Activated CD8-positive, alpha-beta memory T cell treated with anti-CD3 and anti-CD28 coated beads, Interleukin-2, amount 50 U/mL, for 24 hours (primary cell): ENCODE measurements at regions not wholly inside any gene's neighbourhood (a gene's known extent, or its start where the extent isn't known, plus 50 kb on each side); places are given as distances from the start of the nearest gene placed in this dataset.

ENCODE experiments used
- DNase-seq: peaks from one replicate; pipeline ENCODE4 v3.0.0-alpha.2; 2020; ENCODE audit errors: extremely low read depth

GRCh38 chr13:34002141-34002540 is 184.2 kb downstream of the RFC3 start:
- DNase-seq, result no peak

DNA sequence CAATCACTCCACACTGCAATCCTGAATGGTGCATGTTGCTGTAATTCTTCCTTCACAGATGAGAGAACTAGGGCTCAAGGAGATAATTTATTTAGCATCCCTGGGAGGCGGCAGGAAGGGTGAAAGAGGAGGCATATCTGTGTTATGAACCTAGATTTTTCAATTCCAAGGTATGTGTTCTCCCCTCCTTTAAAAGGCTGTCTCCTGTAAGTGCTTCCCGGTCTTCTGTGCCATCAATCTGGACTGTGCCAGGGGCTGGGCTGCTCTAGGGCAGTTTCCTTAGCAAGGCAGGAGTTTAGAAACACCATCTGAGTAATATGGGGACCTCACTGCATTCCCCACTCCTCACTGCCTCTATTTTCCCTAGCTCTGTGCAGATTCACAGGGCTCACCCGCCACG is 185.0 kb downstream of the RFC3 start:
- DNase-seq, result no peak

DNA sequence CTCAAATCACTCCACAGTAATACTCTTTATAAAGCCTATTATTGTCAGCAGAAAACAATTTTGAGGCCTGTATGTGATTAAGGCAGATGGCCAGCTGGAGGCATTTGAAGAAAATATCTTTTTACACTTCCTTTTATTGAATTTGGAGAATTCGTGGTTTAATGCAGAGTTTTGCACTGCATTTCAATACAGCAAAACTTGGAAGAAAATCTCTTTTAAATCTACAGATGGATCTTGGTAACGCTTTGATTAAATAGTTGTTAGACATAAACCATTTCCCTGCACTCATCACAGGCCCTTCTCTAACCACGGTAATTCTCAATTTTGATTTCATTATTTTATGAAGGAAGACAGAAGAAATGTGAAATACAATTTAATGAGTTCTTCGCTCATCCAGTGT is 185.7 kb downstream of the RFC3 start:
- DNase-seq, result no peak

- no peak for DNase-seq
Measured at GRCh38 chr13:34004676-34005075, 186.7 kb downstream of the RFC3 start.

GRCh38 chr13:34006011-34006410 is 188.1 kb downstream of the RFC3 start:
- DNase-seq, result no peak

DNA sequence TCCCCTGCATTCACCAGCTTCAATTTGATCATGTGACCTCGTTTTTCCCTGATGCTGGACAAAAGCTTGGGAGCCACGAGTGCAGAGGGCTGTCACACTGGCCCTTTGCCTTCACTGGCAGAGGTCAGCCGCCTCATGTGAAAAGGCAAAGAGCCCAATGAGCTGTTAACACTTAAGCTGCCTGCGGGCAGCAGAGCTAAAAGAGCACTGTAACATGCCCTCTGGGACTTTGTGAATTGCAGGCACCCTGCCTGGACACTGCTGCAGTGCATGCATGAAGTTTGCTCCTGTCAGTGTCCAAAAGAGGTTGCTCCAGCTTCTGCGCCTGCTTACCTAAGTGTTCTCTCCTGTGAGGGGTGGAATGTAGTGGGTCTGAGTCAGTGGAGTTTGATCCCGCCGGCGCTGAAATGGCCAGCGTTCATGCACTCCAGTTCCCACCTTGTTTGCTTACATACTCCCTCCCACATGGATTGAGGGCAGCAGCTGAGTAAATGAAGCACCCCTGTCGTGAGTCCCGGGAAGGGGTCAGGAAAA is 193.7 kb downstream of the RFC3 start:
- no peak for DNase-seq

DNA sequence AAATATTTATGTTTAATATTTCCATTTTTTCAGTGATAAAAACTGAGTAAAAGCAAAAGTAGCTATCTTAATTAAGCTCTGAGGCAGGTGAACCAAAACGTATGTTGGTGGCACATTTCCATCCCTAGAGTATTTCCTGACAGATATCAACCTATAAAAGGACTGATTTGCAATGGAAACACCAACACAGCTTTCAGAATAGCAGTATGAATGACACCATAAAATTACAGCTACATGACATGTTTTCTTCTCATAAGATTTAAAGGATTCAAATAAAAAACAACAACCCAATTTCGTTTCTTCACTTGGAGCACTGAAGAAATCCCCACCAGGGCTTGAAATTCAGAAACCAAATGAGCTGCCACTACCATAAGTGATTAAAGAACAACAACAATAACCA is 194.4 kb downstream of the RFC3 start:
- DNase-seq, result no peak

DNA sequence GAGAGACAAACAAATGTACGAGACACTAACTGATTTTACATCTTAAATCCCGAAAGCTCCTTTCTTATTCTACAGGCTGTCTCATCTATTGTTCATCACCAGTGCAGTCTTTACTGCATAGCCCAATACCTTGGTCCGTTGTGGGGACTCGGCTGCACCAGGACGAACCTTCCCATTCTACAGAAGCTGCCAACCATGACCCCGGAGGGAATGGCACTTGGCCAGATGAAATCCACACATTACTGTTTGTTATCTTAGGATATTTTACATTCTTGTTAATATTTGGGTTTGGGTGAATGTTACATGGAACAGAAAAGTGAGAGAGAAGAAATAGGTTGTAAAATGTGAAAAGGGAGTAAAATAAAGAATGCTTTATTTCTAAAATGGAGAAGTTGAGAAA is 195.1 kb downstream of the RFC3 start:
- no peak for DNase-seq

GRCh38 chr13:34017231-34017630 is 199.3 kb downstream of the RFC3 start:
- DNase-seq, result no peak

DNA sequence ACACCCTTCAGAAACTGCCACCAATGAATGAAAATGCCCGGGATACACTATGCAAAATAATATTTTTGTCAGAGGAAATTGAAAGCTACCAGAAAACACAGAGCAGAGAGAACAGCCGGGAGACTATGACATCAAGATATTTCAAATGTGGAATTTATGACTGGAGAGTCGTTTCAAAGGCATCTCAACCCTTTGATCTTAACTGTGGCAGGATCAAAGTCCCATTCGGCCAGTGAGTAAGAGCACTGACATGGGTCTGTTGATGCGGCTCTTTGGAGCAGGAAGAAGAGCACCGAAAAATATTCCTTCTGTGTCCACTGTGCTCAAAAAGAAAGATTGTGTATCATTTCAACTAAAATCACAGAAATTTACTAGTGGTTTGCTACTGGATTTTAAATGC is 201.9 kb downstream of the RFC3 start:
- no peak for DNase-seq

DNA sequence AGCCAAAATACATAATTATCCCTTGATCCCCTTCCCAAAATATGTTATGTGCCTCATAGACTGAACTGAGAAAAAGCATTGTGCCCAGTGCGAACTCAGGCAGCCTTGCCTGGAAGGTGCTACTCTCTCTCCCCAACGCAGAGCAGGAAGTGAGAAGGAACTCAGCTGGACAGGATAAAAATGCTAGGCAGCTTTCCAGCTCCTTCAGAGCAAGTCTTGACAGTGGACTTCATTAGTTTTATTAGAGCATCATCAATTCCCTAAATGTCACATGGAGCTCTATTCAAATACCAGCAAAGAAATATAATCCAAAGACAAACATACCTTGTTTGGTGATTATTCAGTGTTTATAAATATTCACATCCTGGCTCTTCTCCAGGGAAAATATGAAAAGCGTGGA is 202.4 kb downstream of the RFC3 start:
- no peak for DNase-seq

GRCh38 chr13:34021619-34022018 is 203.7 kb downstream of the RFC3 start:
- no peak for DNase-seq

- no peak for DNase-seq
Measured at GRCh38 chr13:34025746-34026145, 207.8 kb downstream of the RFC3 start.

DNA sequence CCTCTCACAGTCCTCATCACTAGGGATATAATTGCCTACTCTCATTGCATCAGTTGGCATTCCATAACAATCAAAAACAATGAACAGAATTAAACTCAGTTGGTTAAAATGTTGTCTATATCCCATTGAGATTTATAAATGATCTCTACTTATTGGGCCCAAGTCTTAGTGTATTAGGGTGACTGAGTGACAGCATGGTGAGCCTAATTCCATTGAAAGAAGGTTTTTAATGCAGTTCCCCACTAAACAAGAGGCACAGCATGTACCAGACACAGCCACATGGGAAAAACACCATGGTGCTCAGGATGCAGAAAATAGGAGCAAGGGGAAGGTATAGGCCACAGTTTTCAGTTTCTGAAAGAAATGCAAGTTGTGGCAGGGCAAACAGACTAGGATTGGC is 208.4 kb downstream of the RFC3 start:
- DNase-seq, result no peak

DNA sequence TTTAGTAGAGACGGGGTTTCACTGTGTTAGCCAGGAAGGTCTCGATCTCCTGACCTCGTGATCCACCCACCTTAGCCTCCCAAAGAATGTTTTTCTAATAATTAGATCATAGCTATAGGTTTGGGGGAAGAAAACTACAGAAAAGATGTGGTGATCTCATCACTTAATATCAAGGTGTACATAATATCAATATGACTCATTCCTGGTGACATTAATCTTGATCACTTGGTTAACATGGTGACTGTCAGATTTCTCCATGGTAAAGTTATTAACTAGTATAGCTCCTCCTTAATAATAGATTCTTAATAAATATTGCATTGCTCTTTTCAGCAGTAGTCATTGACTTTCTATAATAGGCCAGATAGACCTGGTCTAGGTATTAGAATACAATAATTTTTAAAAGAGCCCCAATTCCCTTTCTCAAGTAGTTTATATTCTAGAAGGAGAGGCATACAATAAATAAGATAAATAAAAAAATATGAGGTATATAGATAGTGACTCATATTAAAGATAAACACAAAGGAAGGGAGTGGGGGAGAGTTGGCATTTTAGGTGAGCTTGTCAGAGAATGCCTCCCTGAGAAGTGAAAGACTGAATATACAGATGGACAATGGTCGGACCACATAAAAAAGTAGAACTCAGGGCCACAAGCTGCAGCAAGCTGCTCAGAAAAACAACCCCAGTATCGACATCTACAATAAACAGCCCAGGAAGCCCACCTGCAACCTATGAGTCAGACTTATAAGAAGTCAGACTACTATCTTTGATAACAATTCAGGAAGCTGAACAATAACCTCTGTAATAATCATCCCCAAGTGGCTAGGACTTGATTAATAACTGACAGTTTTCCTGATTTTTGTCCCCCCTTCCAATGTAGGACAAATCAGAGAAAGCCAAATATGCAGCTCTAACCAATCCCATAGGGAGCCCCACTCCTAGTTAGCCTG is 210.8 kb downstream of the RFC3 start:
- no peak for DNase-seq

- no peak for DNase-seq
Measured at GRCh38 chr13:34030782-34031181, 212.8 kb downstream of the RFC3 start.

DNA sequence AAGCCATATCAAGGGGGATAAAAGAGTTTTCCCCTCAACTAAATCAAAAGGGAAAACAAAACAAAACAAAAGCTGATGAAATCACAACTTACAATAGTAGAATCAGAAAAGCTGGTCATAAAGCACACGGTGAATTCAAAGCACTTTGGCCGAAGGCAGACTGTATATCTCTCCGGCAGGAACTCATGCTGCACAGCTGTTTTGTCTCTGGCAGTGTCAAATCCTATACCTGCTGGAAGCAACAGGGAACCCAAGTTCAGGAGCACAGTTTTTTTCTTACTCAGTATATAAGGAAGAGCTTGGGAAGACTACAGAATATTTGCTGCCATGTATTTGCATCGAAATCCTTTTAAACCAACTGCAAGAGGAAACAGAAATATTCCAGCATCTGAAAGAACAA is 213.7 kb downstream of the RFC3 start:
- no peak for DNase-seq

- DNase-seq, result no peak
Measured at GRCh38 chr13:34034411-34034810, 216.5 kb downstream of the RFC3 start.

DNA sequence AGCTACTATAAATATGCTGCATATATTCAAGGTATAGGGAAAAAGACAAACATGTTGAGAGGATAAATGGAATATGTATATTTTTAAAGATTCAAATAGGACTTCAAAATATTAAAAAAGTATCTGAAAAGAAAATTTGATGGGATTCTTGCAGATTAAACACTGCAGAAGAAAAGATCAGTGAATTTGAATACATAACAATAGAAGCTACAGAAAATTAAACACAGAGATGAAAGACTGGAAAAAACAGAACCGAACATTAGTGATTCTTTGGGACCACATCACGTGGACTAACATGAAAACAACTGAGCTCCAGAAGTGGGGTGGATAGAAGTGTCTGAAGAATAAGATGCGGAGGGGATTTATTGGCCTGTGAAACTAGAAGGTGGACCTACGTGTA is 217.2 kb downstream of the RFC3 start:
- no peak for DNase-seq

DNA sequence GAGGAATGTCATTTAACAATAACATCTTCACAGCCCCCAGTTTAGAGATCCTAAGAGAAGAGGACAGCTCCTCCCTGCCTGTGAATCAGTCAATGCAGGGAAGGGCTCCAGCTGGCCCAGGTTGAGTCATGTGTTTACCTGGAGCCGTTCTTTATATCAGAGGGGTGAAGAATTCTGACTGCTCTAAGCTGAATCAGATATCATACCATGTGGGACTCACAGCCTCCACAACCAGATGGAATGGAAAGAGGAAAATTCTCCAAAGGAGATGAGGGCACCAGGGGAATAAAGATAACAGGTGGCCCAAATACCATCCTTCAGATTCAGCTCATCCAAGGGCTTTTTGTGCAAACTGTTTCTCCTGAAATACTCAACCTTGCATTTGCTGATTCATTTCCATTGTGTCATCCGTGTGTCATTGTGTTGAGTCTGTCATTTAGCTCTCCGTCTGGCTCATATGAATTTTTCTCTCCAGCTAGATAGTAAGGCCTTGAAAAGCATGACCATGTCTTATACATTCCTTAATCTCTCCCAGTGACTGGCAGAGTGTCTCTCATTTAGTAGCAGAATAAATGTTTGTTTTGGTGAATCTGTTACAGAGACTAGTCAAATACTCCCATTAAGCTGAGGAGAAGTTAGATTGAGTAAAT is 217.9 kb downstream of the RFC3 start:
- DNase-seq, result no peak

DNA sequence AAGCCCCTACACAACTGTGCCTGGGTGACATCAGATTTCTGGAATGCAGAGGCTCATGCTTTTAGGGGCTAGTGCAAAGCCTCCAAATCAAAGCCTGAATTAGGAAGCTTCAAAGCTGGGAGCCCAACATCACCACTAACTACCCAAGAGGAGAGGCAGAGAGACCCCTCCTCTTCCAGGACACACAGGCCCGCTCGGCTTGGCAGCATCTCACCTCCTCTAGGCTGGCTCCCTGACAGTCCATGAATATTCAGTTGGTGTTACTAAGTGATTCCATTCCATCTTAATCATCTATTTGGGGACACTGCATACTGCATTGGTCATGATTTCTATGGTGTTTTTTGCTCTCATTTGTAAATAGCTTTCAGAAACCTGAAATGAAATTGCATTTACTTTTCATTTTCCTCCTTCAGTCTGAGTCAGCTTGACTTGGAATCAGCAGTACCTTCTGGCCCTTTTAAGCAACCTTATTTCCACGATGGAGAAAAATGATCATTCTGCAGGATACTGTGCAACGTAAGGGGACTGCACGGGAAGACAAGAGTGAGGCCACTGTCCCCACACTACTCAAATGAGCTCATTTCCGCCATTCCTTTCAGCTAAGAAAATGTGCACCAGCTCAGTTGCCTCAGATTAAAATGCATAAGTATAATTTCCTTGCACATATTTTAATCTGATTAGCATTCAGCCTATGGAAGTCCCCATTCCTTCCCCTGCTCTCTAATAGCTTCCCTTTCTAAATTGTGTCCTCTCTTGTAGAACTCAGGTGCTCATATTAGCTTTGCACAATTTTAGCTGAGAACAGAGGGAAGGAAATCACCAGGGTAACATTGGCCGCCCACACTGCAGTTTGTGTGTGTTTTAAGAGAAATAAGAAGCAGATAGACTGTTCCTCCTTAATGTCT is 219.9 kb downstream of the RFC3 start:
- DNase-seq, result no peak

- no peak for DNase-seq
Measured at GRCh38 chr13:34038541-34039068, 220.7 kb downstream of the RFC3 start.
